Upper lobe of left lung (tissue), 6 donors: ENCODE measurements at regions not wholly inside any gene's neighbourhood (a gene's known extent, or its start where the extent isn't known, plus 50 kb on each side); places are given as distances from the start of the nearest gene placed in this dataset.

ENCODE experiments used
- ATAC-seq, 2 donors: fragments of 200-7000 bp; cut with Tn5 transposase; one replicate each; pipeline ENCODE4 v1.9.1; 2022; ENCODE audit warnings: mild to moderate bottlenecking in 2 of 2, moderate library complexity in 2 of 2; ENCODE audit not compliant: low FRiP score in 2 of 2
- DNase-seq, 2 donors: peaks; one replicate each; pipeline ENCODE4 v3.0.0-alpha.2; 2019 to 2020
- H3K27ac ChIP-seq, 4 donors: fragments of 200-600 bp; sonication (generic); one replicate each; pipeline ENCODE4 v1.5.1; 2016 to 2019
- H3K27me3 ChIP-seq, 4 donors: fragments of 200-600 bp; sonication (generic); one replicate each; pipeline ENCODE4 v1.5.1; 2017 to 2019
- H3K36me3 ChIP-seq, 4 donors: fragments of 200-600 bp; sonication (generic); one replicate each; pipeline ENCODE4 v1.5.1; 2016 to 2019
- H3K4me1 ChIP-seq, 4 donors: fragments of 200-600 bp; sonication (generic); one replicate each; pipeline ENCODE4 v1.5.1; 2018 to 2019
- H3K4me3 ChIP-seq, 4 donors: fragments of 200-600 bp; sonication (generic); one replicate each; pipeline ENCODE4 v1.5.1; 2017 to 2019; ENCODE audit warnings: mild to moderate bottlenecking in 2 of 4, moderate library complexity in 1 of 4
- H3K9me3 ChIP-seq, 4 donors: fragments of 200-600 bp; sonication (generic); one replicate each; pipeline ENCODE4 v1.5.1; 2018 to 2019
- EP300 ChIP-seq, 4 donors: sonication (generic); formaldehyde crosslinking; IDR thresholded peaks; one replicate each; pipeline ENCODE4 v1.5.1; 2017; ENCODE audit warnings: antibody characterized with exemption in 4 of 4, control low read depth in 2 of 4
- POLR2A ChIP-seq, 4 donors: fragments of 450-650 bp; IDR thresholded peaks; one replicate each; pipeline ENCODE4 v1.5.1; 2016 to 2017; ENCODE audit warnings: antibody characterized with exemption in 4 of 4, mild to moderate bottlenecking in 2 of 4
- POLR2AphosphoS5 ChIP-seq, 2 donors: sonication (generic); formaldehyde crosslinking; IDR thresholded peaks; one replicate each; pipeline ENCODE4 v1.5.1; 2017; ENCODE audit warnings: antibody characterized with exemption in 2 of 2
- WGBS, 2 donors: methylation state at CpG; one replicate each; pipeline ENCODE4 v1.1.5; 2017 to 2018; 5-methylcytosine and 5-hydroxymethylcytosine counted together
- TF ChIP-seq, protein P1 (sequence below), 6 experiments: fragments of 450-650 bp in 4 of 6; fragments of 200-600 bp in 2 of 6; sonication (generic) in 2 of 6; IDR thresholded peaks; one replicate each; pipeline ENCODE4 v1.5.1; 2016 to 2019; ENCODE audit warnings: antibody characterized with exemption in 6 of 6
- donor health status: DM: no; HTN: no; CAD: no; lungs with moderate emphysema.
- donor health status: DM: no; HTN: yes; CAD: no; lungs with severe emphysema.

GRCh38 chr7:116327135-116327534 is 116.8 kb downstream of the TES start:
- ATAC-seq (no peak), DNase-seq (no peak)
- WGBS, 2 donors, result 88 to 90% methylated on average over 4 of the region's 4 CpGs
- Histone ChIP-seq H3K36me3 (no peaks in the 10 kb centered on the region), H3K4me3 (no peak overlapping the region), H3K4me1 (peaks cover 0 to 8% (median 4%) of the 10 kb centered on the region in 4 donors), H3K9me3 (no peaks in the 10 kb centered on the region), H3K27ac (no peak overlapping the region), H3K27me3 (no peaks in the 10 kb centered on the region)
- TF ChIP-seq, protein P1, sequence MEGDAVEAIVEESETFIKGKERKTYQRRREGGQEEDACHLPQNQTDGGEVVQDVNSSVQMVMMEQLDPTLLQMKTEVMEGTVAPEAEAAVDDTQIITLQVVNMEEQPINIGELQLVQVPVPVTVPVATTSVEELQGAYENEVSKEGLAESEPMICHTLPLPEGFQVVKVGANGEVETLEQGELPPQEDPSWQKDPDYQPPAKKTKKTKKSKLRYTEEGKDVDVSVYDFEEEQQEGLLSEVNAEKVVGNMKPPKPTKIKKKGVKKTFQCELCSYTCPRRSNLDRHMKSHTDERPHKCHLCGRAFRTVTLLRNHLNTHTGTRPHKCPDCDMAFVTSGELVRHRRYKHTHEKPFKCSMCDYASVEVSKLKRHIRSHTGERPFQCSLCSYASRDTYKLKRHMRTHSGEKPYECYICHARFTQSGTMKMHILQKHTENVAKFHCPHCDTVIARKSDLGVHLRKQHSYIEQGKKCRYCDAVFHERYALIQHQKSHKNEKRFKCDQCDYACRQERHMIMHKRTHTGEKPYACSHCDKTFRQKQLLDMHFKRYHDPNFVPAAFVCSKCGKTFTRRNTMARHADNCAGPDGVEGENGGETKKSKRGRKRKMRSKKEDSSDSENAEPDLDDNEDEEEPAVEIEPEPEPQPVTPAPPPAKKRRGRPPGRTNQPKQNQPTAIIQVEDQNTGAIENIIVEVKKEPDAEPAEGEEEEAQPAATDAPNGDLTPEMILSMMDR (IDR thresholded peaks at IDR 0.05), result no peak
- TF ChIP-seq EP300 (IDR thresholded peaks at IDR 0.05), result no peak
- no peak for TF ChIP-seq POLR2A (IDR thresholded peaks at IDR 0.05)
- TF ChIP-seq POLR2AphosphoS5 (IDR thresholded peaks at IDR 0.05), result no peak

GRCh38 chr7:116327752-116328151 is 117.4 kb downstream of the TES start:
- no peaks in the 10 kb centered on the region for H3K9me3 ChIP-seq
- WGBS, 2 donors, result 85% methylated on average over 7 of the region's 7 CpGs
- H3K27ac ChIP-seq, result peak overlapping the region in 1 of 4 donors; percentile 24
- ATAC-seq (no peak), DNase-seq (no peak)
- H3K27me3 ChIP-seq, result no peaks in the 10 kb centered on the region
- H3K4me1 ChIP-seq, result peaks cover 0 to 8% (median 4%) of the 10 kb centered on the region in 4 donors
- no peak for TF ChIP-seq EP300 (IDR thresholded peaks at IDR 0.05)
- no peak for TF ChIP-seq POLR2AphosphoS5 (IDR thresholded peaks at IDR 0.05)
- TF ChIP-seq, protein P1 (IDR thresholded peaks at IDR 0.05), result no peak
- no peak for TF ChIP-seq POLR2A (IDR thresholded peaks at IDR 0.05)
- no peak overlapping the region for H3K4me3 ChIP-seq
- H3K36me3 ChIP-seq, result no peaks in the 10 kb centered on the region

DNA sequence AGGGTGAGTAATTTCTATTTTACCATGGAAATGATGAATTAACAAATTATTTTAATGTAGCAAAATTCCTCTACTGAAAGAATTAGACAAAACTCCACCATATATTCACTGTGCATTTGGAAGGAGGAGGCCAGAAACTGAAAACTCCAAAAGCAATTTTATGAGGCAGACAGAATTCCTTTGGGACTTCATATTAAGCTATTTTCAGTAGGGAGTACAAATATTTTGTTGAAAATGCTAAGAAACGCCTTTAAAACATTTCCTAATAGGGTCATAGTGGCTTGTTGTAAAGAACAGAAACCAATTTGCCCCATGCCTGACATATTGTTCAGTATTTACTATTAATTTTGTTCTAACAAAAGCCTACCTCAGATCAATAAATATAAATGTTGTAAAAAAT is 117.8 kb downstream of the TES start:
- peak overlapping the region in 1 of 4 donors; percentile 24 for H3K27ac ChIP-seq
- ATAC-seq, result no peak
- no peak for DNase-seq
- no peaks in the 10 kb centered on the region for H3K36me3 ChIP-seq
- H3K27me3 ChIP-seq, result no peaks in the 10 kb centered on the region
- TF ChIP-seq EP300 (IDR thresholded peaks at IDR 0.05) (no peak), POLR2AphosphoS5 (IDR thresholded peaks at IDR 0.05) (no peak), POLR2A (IDR thresholded peaks at IDR 0.05) (no peak)
- TF ChIP-seq, protein P1 (IDR thresholded peaks at IDR 0.05), result no peak
- H3K4me1 ChIP-seq, result peaks cover 0 to 8% (median 2%) of the 10 kb centered on the region in 4 donors
- no peak overlapping the region for H3K4me3 ChIP-seq
- no peaks in the 10 kb centered on the region for H3K9me3 ChIP-seq
- WGBS, 2 donors, result 73 to 76% methylated on average over 1 of the region's 1 CpG

- ATAC-seq (no peak), DNase-seq (no peak)
- peaks cover 0 to 8% (median 0%) of the 10 kb centered on the region in 4 donors for H3K4me1 ChIP-seq
- H3K27me3 ChIP-seq, result no peaks in the 10 kb centered on the region
- TF ChIP-seq, protein P1 (IDR thresholded peaks at IDR 0.05), result no peak
- TF ChIP-seq POLR2A (IDR thresholded peaks at IDR 0.05), result no peak
- TF ChIP-seq EP300 (IDR thresholded peaks at IDR 0.05), result no peak
- no peak for TF ChIP-seq POLR2AphosphoS5 (IDR thresholded peaks at IDR 0.05)
- no peaks in the 10 kb centered on the region for H3K9me3 ChIP-seq
- WGBS, 2 donors, result 68 to 76% methylated on average over 1 of the region's 1 CpG
- H3K27ac ChIP-seq, result peak overlapping the region in 2 of 4 donors; percentile 22 to 34
- H3K36me3 ChIP-seq, result no peaks in the 10 kb centered on the region
- H3K4me3 ChIP-seq, result no peak overlapping the region
Observed at GRCh38 chr7:116329686-116330503, 119.6 kb downstream of the TES start.

GRCh38 chr7:116331020-116331419 is 120.7 kb downstream of the TES start:
- H3K9me3 ChIP-seq, result no peaks in the 10 kb centered on the region
- no peaks in the 10 kb centered on the region for H3K36me3 ChIP-seq
- H3K27ac ChIP-seq, result no peak overlapping the region
- DNase-seq (no peak), ATAC-seq (no peak)
- no peak overlapping the region for H3K4me3 ChIP-seq
- no peaks in the 10 kb centered on the region for H3K27me3 ChIP-seq
- TF ChIP-seq POLR2AphosphoS5 (IDR thresholded peaks at IDR 0.05) (no peak), EP300 (IDR thresholded peaks at IDR 0.05) (no peak), POLR2A (IDR thresholded peaks at IDR 0.05) (no peak)
- TF ChIP-seq, protein P1 (IDR thresholded peaks at IDR 0.05), result no peak
- peaks cover 0 to 8% (median 0%) of the 10 kb centered on the region in 4 donors for H3K4me1 ChIP-seq
